ENCODE measurements at regions not wholly inside any gene's neighbourhood (a gene's known extent, or its start where the extent isn't known, plus 50 kb on each side); places are given as distances from the start of the nearest gene placed in this dataset.
"Not testable (repeated sequence)": the region's sequence is repeated elsewhere in the genome, so short reads cannot be mapped to it uniquely, and the experiment has no call there.

GRCh38 chr2:47288864-47289263 is 80.2 kb upstream of the EPCAM start:
- ChIA-PET CTCF (interaction anchor here (1.1 to 1.5 kb wide), 2 partner anchors 12 to 17 kb away, joined by 3 to 4 read pairs; no protein-coding TSS in a partner anchor), POLR2A (interaction anchor here (0.6 kb wide), 1 partner anchor 126 kb away, joined by 4 read pairs; no protein-coding TSS in a partner anchor)
- DNase-seq (ENCODE audit: extremely low spot score), result no peak
- TF ChIP-seq, protein P1, sequence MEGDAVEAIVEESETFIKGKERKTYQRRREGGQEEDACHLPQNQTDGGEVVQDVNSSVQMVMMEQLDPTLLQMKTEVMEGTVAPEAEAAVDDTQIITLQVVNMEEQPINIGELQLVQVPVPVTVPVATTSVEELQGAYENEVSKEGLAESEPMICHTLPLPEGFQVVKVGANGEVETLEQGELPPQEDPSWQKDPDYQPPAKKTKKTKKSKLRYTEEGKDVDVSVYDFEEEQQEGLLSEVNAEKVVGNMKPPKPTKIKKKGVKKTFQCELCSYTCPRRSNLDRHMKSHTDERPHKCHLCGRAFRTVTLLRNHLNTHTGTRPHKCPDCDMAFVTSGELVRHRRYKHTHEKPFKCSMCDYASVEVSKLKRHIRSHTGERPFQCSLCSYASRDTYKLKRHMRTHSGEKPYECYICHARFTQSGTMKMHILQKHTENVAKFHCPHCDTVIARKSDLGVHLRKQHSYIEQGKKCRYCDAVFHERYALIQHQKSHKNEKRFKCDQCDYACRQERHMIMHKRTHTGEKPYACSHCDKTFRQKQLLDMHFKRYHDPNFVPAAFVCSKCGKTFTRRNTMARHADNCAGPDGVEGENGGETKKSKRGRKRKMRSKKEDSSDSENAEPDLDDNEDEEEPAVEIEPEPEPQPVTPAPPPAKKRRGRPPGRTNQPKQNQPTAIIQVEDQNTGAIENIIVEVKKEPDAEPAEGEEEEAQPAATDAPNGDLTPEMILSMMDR (IDR thresholded peaks at IDR 0.05; ENCODE audit: control extremely low read depth, extremely low read depth, low read depth, missing control alignments), result no peak

GRCh38 chr2:47283659-47284058 is 85.5 kb upstream of the EPCAM start:
- ChIA-PET POLR2A (no interaction called here), CTCF (interaction anchor here (1.0 to 3.2 kb wide), 4 partner anchors 11 to 39 kb away, joined by 3 to 31 read pairs (median 8); no protein-coding TSS in a partner anchor)
- TF ChIP-seq, protein P1 (IDR thresholded peaks at IDR 0.05; ENCODE audit: control extremely low read depth, extremely low read depth, low read depth, missing control alignments), result no peak
- DNase-seq (ENCODE audit: extremely low spot score), result no peak

DNA sequence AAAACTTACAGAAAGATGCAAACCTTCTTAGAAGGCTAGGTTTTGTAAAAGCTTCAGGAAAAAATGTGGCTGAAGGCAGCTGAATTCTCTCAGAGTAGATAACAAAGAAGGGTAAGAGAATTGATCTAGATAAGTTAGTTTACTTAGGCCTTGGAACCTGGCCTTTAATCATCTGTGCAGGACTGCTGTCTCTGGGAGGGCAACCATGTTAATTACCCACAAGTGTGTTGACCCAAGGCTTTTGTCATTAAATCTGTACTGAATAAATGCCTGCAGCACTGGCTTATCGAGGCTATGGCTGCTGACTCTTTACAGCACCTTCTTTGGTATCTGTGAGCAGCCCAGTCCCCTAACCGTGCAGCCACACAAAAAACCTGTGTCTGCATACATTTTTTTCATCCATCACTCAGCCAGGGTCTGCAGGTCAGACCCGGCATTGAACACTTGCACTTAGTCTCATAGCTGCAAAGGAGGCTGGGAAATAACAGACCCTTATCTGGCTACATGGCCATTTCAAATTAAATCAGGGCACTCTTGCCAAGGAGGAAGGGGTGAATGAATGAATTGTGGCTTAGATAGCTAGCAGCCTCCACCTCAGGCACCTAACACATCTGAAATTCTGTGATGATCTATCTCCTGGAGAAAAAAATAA is 86.4 kb upstream of the EPCAM start:
- no peak for DNase-seq (ENCODE audit: extremely low spot score)
- TF ChIP-seq, protein P1 (IDR thresholded peaks at IDR 0.05; ENCODE audit: control extremely low read depth, extremely low read depth, low read depth, missing control alignments), result no peak
- ChIA-PET CTCF (interaction anchor here (0.8 to 3.2 kb wide), 8 partner anchors 9 to 40 kb away, joined by 3 to 31 read pairs (median 4); no protein-coding TSS in a partner anchor), POLR2A (no interaction called here)

- POLR2A ChIA-PET; DNase-seq (ENCODE audit: extremely low spot score): not testable (repeated sequence)
- CTCF ChIA-PET, result interaction anchor here (0.8 to 2.5 kb wide), 2 partner anchors 31 to 38 kb away, joined by 3 to 7 read pairs; no protein-coding TSS in a partner anchor
Observed at GRCh38 chr2:47279525-47279924, 89.6 kb upstream of the EPCAM start.

- ChIA-PET POLR2A (no interaction called here), CTCF (interaction anchor here (1.1 to 2.0 kb wide), 2 partner anchors 15 to 26 kb away, joined by 3 to 4 read pairs; no protein-coding TSS in a partner anchor)
- no peak for DNase-seq (ENCODE audit: extremely low spot score)
- TF ChIP-seq, protein P1 (IDR thresholded peaks at IDR 0.05; ENCODE audit: control extremely low read depth, extremely low read depth, low read depth, missing control alignments), result no peak
Observed at GRCh38 chr2:47277987-47278386, 91.1 kb upstream of the EPCAM start.

- no peak for DNase-seq (ENCODE audit: extremely low spot score)
- TF ChIP-seq, protein P1 (IDR thresholded peaks at IDR 0.05; ENCODE audit: control extremely low read depth, extremely low read depth, low read depth, missing control alignments), result no peak
- ChIA-PET POLR2A (no interaction called here), CTCF (interaction anchor here (0.9 to 2.0 kb wide), 3 partner anchors 15 to 26 kb away, joined by 3 to 4 read pairs (median 3); no protein-coding TSS in a partner anchor)
Observed at GRCh38 chr2:47277187-47277586, 91.9 kb upstream of the EPCAM start.

DNA sequence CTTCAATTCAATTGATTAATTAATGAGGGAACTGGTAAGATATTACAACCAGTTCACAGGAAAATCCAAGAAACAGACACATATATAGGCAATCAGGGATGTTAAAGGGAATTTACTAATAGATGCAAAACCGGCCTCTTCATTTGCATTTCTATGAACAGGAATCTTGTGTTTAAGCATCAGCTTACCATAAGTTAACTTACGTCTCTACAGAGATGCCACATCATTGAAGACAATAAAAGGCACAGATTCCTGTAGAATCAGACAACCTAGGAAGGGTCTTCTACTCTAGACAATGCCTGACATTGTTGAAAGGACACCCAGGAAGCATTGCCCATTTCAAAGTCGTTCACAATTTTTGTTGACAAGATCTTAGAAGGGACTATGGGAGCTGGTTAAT is 93.0 kb upstream of the EPCAM start:
- no peak for DNase-seq (ENCODE audit: extremely low spot score)
- POLR2A ChIA-PET, result no interaction called here
- CTCF ChIA-PET, result interaction anchor here (1.1 to 2.0 kb wide), 2 partner anchors 16 to 47 kb away, joined by 3 to 4 read pairs; no protein-coding TSS in a partner anchor
- TF ChIP-seq, protein P1 (IDR thresholded peaks at IDR 0.05; ENCODE audit: control extremely low read depth, extremely low read depth, low read depth, missing control alignments), result no peak

All from GM10248 (cell line).